HepG2 (cell line): ENCODE measurements at regions not wholly inside any gene's neighbourhood (a gene's known extent, or its start where the extent isn't known, plus 50 kb on each side); places are given as distances from the start of the nearest gene placed in this dataset.
"Not testable (repeated sequence)": the region's sequence is repeated elsewhere in the genome, so short reads cannot be mapped to it uniquely, and the experiment has no call there.

Experiments
- ATAC-seq: fragments of 200-7000 bp; cut with Tn5 transposase; 3 replicates; pipeline ENCODE4 v1.9.1; 2020; ENCODE audit warnings: mild to moderate bottlenecking, moderate library complexity
- BruUV-seq: library from RNA; stranded (reverse); fragments of 400-500 nt; replicated peaks from 2 replicates; lab custom pipeline; 2021; lab: Mats Ljungman, UMichigan
- CTCF ChIA-PET: fragments of 300-600 bp; formaldehyde crosslinking; extraction: SDS; loops from one replicate; lab custom pipeline; 2021; ENCODE audit warnings: low total read pairs, inconsistent platforms, low intra/inter-chr PET ratio; lab: Yijun Ruan, JAX
- POLR2A ChIA-PET: fragments of 350-600 bp; sonication (Branson Sonifier 250); formaldehyde crosslinking; loops from one replicate; lab custom pipeline; 2020; ENCODE audit warnings: antibody characterized with exemption, inconsistent platforms; lab: Yijun Ruan, JAX
- DNase-seq: peaks from one replicate; pipeline ENCODE4 v3.0.0-alpha.2; 2015; ENCODE audit warnings: low spot score
- FAIRE-seq: peaks from 3 replicates; lab custom pipeline; 2011; peaks lifted over from hg19 to GRCh38; lab: Jason Lieb, UNC
- H2AFZ ChIP-seq: one replicate; pipeline ENCODE4 v1.6.1; 2011; ENCODE audit warnings: low read length, inconsistent platforms
- H3K27ac ChIP-seq: fragments of 300-600 bp; 3 replicates; pipeline ENCODE4 v1.8.0; 2011; ENCODE audit warnings: mixed run types, mild to moderate bottlenecking, mixed read lengths, low read length, inconsistent platforms; ENCODE audit not compliant: insufficient read depth; ENCODE audit errors: extremely low read length
- H3K27me3 ChIP-seq, 2 experiments: fragments of 200-600 bp in 1 of 2; 2 replicates in 1 of 2; 3 replicates in 1 of 2; pipeline versions ENCODE4 v1.6.0 to v1.8.0; 2011; ENCODE audit warnings: low read length in 2 of 2, mild to moderate bottlenecking in 2 of 2, moderate library complexity in 2 of 2, inconsistent platforms in 1 of 2; ENCODE audit not compliant: insufficient read depth in 2 of 2, control insufficient read depth in 1 of 2
- H3K36me3 ChIP-seq, 2 experiments: fragments of 200-600 bp in 1 of 2; replicated peaks in 1 of 2; 2 replicates in 1 of 2; 3 replicates in 1 of 2; pipeline versions ENCODE4 v1.5.1 to v1.8.0; 2011; ENCODE audit warnings: low read length in 2 of 2, inconsistent platforms in 1 of 2; ENCODE audit not compliant: insufficient read depth in 2 of 2, control insufficient read depth in 1 of 2
- H3K4me1 ChIP-seq: 2 replicates; pipeline ENCODE4 v1.5.1; 2012; ENCODE audit warnings: low read length, inconsistent platforms; ENCODE audit not compliant: insufficient read depth
- H3K4me2 ChIP-seq: 2 replicates; pipeline ENCODE4 v1.6.0; 2011; ENCODE audit warnings: low read depth, low read length, inconsistent platforms
- H3K4me3 ChIP-seq, 3 experiments: fragments of 200-600 bp in 1 of 3; sonication (generic), shearing (Covaris generic) in 1 of 3; replicated peaks in 1 of 3; 2 replicates each; pipeline ENCODE4 v1.5.1; 2011 to 2016; ENCODE audit warnings: low read length in 3 of 3, inconsistent platforms in 2 of 3, low read depth in 2 of 3, mild to moderate bottlenecking in 2 of 3, control low read depth in 1 of 3, mixed read lengths in 1 of 3; ENCODE audit not compliant: insufficient read depth in 1 of 3
- H3K79me2 ChIP-seq: one replicate; pipeline ENCODE4 v1.6.1; 2011; ENCODE audit warnings: low read length, inconsistent platforms; ENCODE audit not compliant: insufficient read depth
- H3K9ac ChIP-seq: 2 replicates; pipeline ENCODE4 v1.6.0; 2011; ENCODE audit warnings: mild to moderate bottlenecking, low read depth, low read length, inconsistent platforms; ENCODE audit not compliant: insufficient read depth
- H3K9me3 ChIP-seq: 2 replicates; pipeline ENCODE4 v1.5.1; 2012; ENCODE audit warnings: mild to moderate bottlenecking, low read length
- H4K20me1 ChIP-seq: 2 replicates; pipeline ENCODE4 v1.6.0; 2011; ENCODE audit warnings: inconsistent platforms, mild to moderate bottlenecking, low read length, moderate library complexity; ENCODE audit not compliant: insufficient read depth
- ADNP ChIP-seq: sonication (generic); formaldehyde crosslinking; IDR thresholded peaks from 2 replicates; pipeline ENCODE4 v1.4.0; 2020; ENCODE audit warnings: missing genetic modification reagents
- MAFK ChIP-seq, 2 experiments: IDR thresholded peaks in 1 of 2; conservative IDR thresholded peaks in 1 of 2; 2 replicates each; pipeline ENCODE4 v1.6.1; 2011; ENCODE audit warnings: improper control_type of control experiment in 2 of 2, low read length in 2 of 2
- NFE2L1 ChIP-seq: sonication (generic); formaldehyde crosslinking; IDR thresholded peaks from 2 replicates; pipeline ENCODE4 v1.4.0; 2020; ENCODE audit warnings: missing genetic modification reagents, mild to moderate bottlenecking, borderline replicate concordance
- RBM22 ChIP-seq: fragments of 200-400 bp; formaldehyde crosslinking; optimal IDR thresholded peaks from 2 replicates; pipeline ENCODE3; 2017; ENCODE audit warnings: mild to moderate bottlenecking, low read length, moderate library complexity
- ZNF816 ChIP-seq: sonication (generic); formaldehyde crosslinking; IDR thresholded peaks from 2 replicates; pipeline ENCODE4 v1.8.0; 2022; ENCODE audit warnings: missing genetic modification reagents, mild to moderate bottlenecking, borderline replicate concordance
- WGBS: methylation state at CpG from one replicate; pipeline ENCODE4 v1.1.6; 2017; ENCODE audit warnings: low lambda C conversion rate; 5-methylcytosine and 5-hydroxymethylcytosine counted together
- in situ Hi-C: cut with HindIII; loops from 2 replicates; pipeline ENCODE4 v1.10.0; 2017; ENCODE audit warnings: low pct_unique_long_range_greater_than_20kb; ENCODE audit not compliant: extremely low pct_ligation_motif_present
- intact Hi-C: fragments of 100-400 bp; cut with micrococcal nuclease; formaldehyde crosslinking; loops from one replicate; pipeline ENCODE4 v1.10.0; 2022; ENCODE audit not compliant: unreplicated experiment
- TF ChIP-seq, protein P1 (sequence below): sonication (generic); formaldehyde crosslinking; IDR thresholded peaks from 2 replicates; pipeline ENCODE4 v1.4.0; 2020; ENCODE audit warnings: missing genetic modification reagents, borderline replicate concordance

DNA sequence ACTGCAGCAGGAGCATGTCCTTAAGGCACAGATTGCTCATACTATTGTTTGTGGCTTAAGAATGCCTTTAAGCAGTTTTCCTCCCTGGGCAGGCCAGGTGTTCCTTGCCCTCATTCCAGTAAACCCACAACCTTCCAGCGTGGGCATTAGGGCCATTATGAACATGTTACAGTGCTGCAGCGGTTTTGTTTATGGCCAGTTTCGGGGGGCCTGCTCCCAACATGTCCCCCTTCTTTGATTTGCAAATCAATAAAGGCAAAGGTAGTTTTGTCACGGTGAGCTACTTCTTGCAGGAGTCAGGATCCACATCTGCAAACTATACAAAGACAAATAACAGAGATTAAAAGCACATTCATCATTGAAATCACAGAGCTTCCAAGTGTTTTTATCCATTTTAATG is 712.8 kb upstream of the MBL2 start:
- H3K9ac ChIP-seq, intact Hi-C loops, in situ Hi-C loops, H3K27ac ChIP-seq, FAIRE-seq, H2AFZ ChIP-seq, H3K4me2 ChIP-seq, H3K79me2 ChIP-seq, H4K20me1 ChIP-seq, BruUV-seq, H3K27me3 ChIP-seq, CTCF ChIA-PET, H3K9me3 ChIP-seq, H3K36me3 ChIP-seq, H3K4me3 ChIP-seq, H3K4me1 ChIP-seq, POLR2A ChIA-PET: not testable (repeated sequence)
- WGBS, result 3% methylated on average over 4 of the region's 4 CpGs
- peak; percentile 99 for TF ChIP-seq ZNF816 (CRISPR knock-in tag)
- TF ChIP-seq, all 625 proteins: peak for 1; not testable (repeated sequence) for 624
- not testable (repeated sequence) for ATAC-seq, DNase-seq

DNA sequence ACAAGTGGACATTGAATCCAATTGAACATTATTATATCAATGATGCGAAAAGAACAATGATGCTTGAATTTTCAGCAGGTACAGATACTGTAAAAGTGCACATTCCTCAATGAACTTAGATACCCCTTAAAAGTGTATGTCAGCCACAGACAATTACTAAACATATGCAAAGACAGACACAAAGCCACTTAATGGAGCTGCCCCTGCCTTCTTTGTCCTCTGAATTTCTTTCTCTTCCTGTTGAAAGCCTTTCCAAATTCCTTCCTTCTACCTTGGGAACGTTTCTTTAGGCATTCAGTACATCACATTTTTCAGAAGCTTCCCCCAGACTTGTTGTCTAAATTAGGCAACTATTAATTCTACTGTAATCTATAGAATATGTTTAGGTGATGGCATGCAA is 706.8 kb upstream of the MBL2 start:
- no peak for ATAC-seq
- intact Hi-C loops (no loop called here), in situ Hi-C loops (no loop called here)
- Histone ChIP-seq H3K27ac (no peak overlapping the region), H3K9me3 (peaks cover under 1% of the 10 kb centered on the region; the same call in 1 of the 2 replicates), H3K9ac (no peak overlapping the region), H3K79me2 (no peaks in the 10 kb centered on the region), H3K4me1 (no peaks in the 10 kb centered on the region), H3K36me3 (no peaks in the 10 kb centered on the region), H2AFZ (no peak overlapping the region), H3K4me2 (no peak overlapping the region), H4K20me1 (no peaks in the 10 kb centered on the region), H3K4me3 (no peak overlapping the region), H3K27me3 (no peaks in the 10 kb centered on the region)
- ChIA-PET CTCF (no interaction called here), POLR2A (no interaction called here)
- no TSS peak for BruUV-seq
- DNase-seq, result no peak
- 23% methylated on average over 2 of the region's 2 CpGs for WGBS
- FAIRE-seq, result no peak
- no peak for TF ChIP-seq RBM22

- Histone ChIP-seq H2AFZ (no peak overlapping the region), H4K20me1 (no peaks in the 10 kb centered on the region), H3K27ac (no peak overlapping the region), H3K9me3 (no peaks in the 10 kb centered on the region), H3K4me1 (no peaks in the 10 kb centered on the region), H3K27me3 (no peaks in the 10 kb centered on the region), H3K36me3 (no peaks in the 10 kb centered on the region), H3K79me2 (no peaks in the 10 kb centered on the region), H3K9ac (no peak overlapping the region), H3K4me3 (no peak overlapping the region), H3K4me2 (no peak overlapping the region)
- DNase-seq, result no peak
- in situ Hi-C loops, result no loop called here
- FAIRE-seq, result no peak
- TF ChIP-seq MAFK (conservative IDR thresholded peaks at IDR 0.05 in 1 of 2, IDR thresholded peaks at IDR 0.05 in 1 of 2; ENCODE audit: low read length in 2 of 2), result peak in 1 of 2 experiments; percentile 30; a peak in 1 of 4 replicates
- no peak for TF ChIP-seq ADNP (CRISPR knock-in tag)
- TF ChIP-seq, protein P1, sequence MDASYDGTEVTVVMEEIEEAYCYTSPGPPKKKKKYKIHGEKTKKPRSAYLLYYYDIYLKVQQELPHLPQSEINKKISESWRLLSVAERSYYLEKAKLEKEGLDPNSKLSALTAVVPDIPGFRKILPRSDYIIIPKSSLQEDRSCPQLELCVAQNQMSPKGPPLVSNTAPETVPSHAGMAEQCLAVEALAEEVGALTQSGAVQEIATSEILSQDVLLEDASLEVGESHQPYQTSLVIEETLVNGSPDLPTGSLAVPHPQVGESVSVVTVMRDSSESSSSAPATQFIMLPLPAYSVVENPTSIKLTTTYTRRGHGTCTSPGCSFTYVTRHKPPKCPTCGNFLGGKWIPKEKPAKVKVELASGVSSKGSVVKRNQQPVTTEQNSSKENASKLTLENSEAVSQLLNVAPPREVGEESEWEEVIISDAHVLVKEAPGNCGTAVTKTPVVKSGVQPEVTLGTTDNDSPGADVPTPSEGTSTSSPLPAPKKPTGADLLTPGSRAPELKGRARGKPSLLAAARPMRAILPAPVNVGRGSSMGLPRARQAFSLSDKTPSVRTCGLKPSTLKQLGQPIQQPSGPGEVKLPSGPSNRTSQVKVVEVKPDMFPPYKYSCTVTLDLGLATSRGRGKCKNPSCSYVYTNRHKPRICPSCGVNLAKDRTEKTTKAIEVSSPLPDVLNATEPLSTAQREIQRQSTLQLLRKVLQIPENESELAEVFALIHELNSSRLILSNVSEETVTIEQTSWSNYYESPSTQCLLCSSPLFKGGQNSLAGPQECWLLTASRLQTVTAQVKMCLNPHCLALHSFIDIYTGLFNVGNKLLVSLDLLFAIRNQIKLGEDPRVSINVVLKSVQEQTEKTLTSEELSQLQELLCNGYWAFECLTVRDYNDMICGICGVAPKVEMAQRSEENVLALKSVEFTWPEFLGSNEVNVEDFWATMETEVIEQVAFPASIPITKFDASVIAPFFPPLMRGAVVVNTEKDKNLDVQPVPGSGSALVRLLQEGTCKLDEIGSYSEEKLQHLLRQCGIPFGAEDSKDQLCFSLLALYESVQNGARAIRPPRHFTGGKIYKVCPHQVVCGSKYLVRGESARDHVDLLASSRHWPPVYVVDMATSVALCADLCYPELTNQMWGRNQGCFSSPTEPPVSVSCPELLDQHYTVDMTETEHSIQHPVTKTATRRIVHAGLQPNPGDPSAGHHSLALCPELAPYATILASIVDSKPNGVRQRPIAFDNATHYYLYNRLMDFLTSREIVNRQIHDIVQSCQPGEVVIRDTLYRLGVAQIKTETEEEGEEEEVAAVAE (CRISPR knock-in tag), result no peak
- no peak for TF ChIP-seq NFE2L1 (CRISPR knock-in tag)
- no TSS peak for BruUV-seq
- CTCF ChIA-PET, result no interaction called here
- intact Hi-C loops, result no loop called here
- 0% methylated on average over 1 of the region's 1 CpG for WGBS
- ATAC-seq, result no peak
- POLR2A ChIA-PET, result no interaction called here
Observed at GRCh38 chr10:53477313-53477675, 704.7 kb upstream of the MBL2 start.
